Bone marrow (tissue), 2 donors: ENCODE measurements at regions not wholly inside any gene's neighbourhood (a gene's known extent, or its start where the extent isn't known, plus 50 kb on each side); places are given as distances from the start of the nearest gene placed in this dataset.
A peak's percentile ranks its signal among the peaks of the same experiment; 100 is the strongest.

Experiments used
- DNase-seq, 2 donors: peaks; one replicate each; lab custom pipeline; 2025; lab: John Stamatoyannopoulos, UW

GRCh38 chr11:29959488-29959887 is 57.3 kb downstream of the KCNA4 start:
- DNase-seq = no peak

- no peak for DNase-seq
Observed at GRCh38 chr11:29957431-29957830, 59.4 kb downstream of the KCNA4 start.

GRCh38 chr11:29956076-29956556 is 60.7 kb downstream of the KCNA4 start:
- DNase-seq = no peak

- no peak for DNase-seq
Observed at GRCh38 chr11:29943347-29943746, 73.5 kb downstream of the KCNA4 start.

GRCh38 chr11:29937526-29937925 is 79.3 kb downstream of the KCNA4 start:
- no peak for DNase-seq

- no peak for DNase-seq
Observed at GRCh38 chr11:29934115-29934638, 82.7 kb downstream of the KCNA4 start.

- no peak for DNase-seq
Observed at GRCh38 chr11:29916040-29916439, 100.8 kb downstream of the KCNA4 start.

GRCh38 chr11:29914203-29914930 is 102.5 kb downstream of the KCNA4 start:
- DNase-seq = no peak

GRCh38 chr11:29913352-29913751 is 103.5 kb downstream of the KCNA4 start:
- no peak for DNase-seq

GRCh38 chr11:29900382-29900781 is 116.4 kb downstream of the KCNA4 start:
- DNase-seq = peak in 1 of 2 donors; percentile 2

GRCh38 chr11:29879560-29879959 is 137.3 kb downstream of the KCNA4 start:
- DNase-seq = no peak

GRCh38 chr11:29876192-29876591 is 140.6 kb downstream of the KCNA4 start:
- no peak for DNase-seq

GRCh38 chr11:29847219-29847618 is 169.6 kb downstream of the KCNA4 start:
- DNase-seq = no peak

GRCh38 chr11:29844701-29845379 is 172.0 kb downstream of the KCNA4 start:
- no peak for DNase-seq

GRCh38 chr11:29844031-29844430 is 172.8 kb downstream of the KCNA4 start:
- no peak for DNase-seq

- no peak for DNase-seq
Observed at GRCh38 chr11:29842061-29842460, 174.8 kb downstream of the KCNA4 start.

- no peak for DNase-seq
Observed at GRCh38 chr11:29826878-29827277, 190.0 kb downstream of the KCNA4 start.

- no peak for DNase-seq
Observed at GRCh38 chr11:29816359-29816758, 200.5 kb downstream of the KCNA4 start.

- DNase-seq = no peak
Observed at GRCh38 chr11:29809121-29809520, 207.7 kb downstream of the KCNA4 start.

GRCh38 chr11:29802522-29802921 is 214.3 kb downstream of the KCNA4 start:
- no peak for DNase-seq

GRCh38 chr11:29801561-29801960 is 215.3 kb downstream of the KCNA4 start:
- DNase-seq = no peak

GRCh38 chr11:29786092-29786491 is 230.7 kb downstream of the KCNA4 start:
- no peak for DNase-seq

- no peak for DNase-seq
Observed at GRCh38 chr11:29783506-29783905, 233.3 kb downstream of the KCNA4 start.
